ENCODE measurements at regions not wholly inside any gene's neighbourhood (a gene's known extent, or its start where the extent isn't known, plus 50 kb on each side); places are given as distances from the start of the nearest gene placed in this dataset.

- Histone ChIP-seq H3K9me3 (ENCODE audit: low read depth) (no peaks in the 10 kb centered on the region), H3K36me3 (no peaks in the 10 kb centered on the region), H3K27me3 (no peaks in the 10 kb centered on the region), H3K79me2 (ENCODE audit: low read depth) (no peaks in the 10 kb centered on the region), H3F3A (ENCODE audit: low read depth) (no peaks in the 10 kb centered on the region), H4K20me1 (ENCODE audit: low read depth) (no peaks in the 10 kb centered on the region), H2AFZ (replicated peaks) (no peak overlapping the region), H3K27ac (no peak overlapping the region), H3K4me1 (no peaks in the 10 kb centered on the region), H3K4me2 (no peak overlapping the region), H3K4me3 (no peak overlapping the region), H3K9ac (no peak overlapping the region)
- no peak overlapping the region for H3K27ac Mint-ChIP-seq
- no peak for TF ChIP-seq CTCF (IDR thresholded peaks at IDR 0.05)
- TF ChIP-seq EZH2 (IDR thresholded peaks at IDR 0.05) = no peak
- TF ChIP-seq EZH2phosphoT487 (IDR thresholded peaks at IDR 0.05) = no peak
- H3K4me1 Mint-ChIP-seq = no peaks in the 10 kb centered on the region
- H3K9me3 Mint-ChIP-seq = peaks cover 34% of the 10 kb centered on the region
- no peak overlapping the region for H3K4me3 Mint-ChIP-seq
- peaks cover 4% of the 10 kb centered on the region for H3K27me3 Mint-ChIP-seq (ENCODE audit: insufficient read depth, low read depth)
- H3K36me3 Mint-ChIP-seq = peaks cover 4% of the 10 kb centered on the region
- no peak for DNase-seq (ENCODE audit: low spot score)
These were observed 92.7 kb downstream of the TOMM20 start for GRCh38 chr1:235035928-235036327.

- Mint-ChIP-seq H3K4me3 (no peak overlapping the region), H3K27ac (no peak overlapping the region), H3K9me3 (peaks cover 17% of the 10 kb centered on the region), H3K4me1 (peaks cover 3% of the 10 kb centered on the region), H3K27me3 (ENCODE audit: insufficient read depth, low read depth) (peaks cover 5% of the 10 kb centered on the region), H3K36me3 (no peaks in the 10 kb centered on the region)
- Histone ChIP-seq H3K79me2 (ENCODE audit: low read depth) (no peaks in the 10 kb centered on the region), H3K9me3 (ENCODE audit: low read depth) (no peaks in the 10 kb centered on the region), H3K27me3 (no peaks in the 10 kb centered on the region), H3K9ac (no peak overlapping the region), H2AFZ (replicated peaks) (no peak overlapping the region), H3K4me2 (no peak overlapping the region), H3K36me3 (no peaks in the 10 kb centered on the region), H3K27ac (no peak overlapping the region), H3K4me3 (no peak overlapping the region), H3F3A (ENCODE audit: low read depth) (no peaks in the 10 kb centered on the region), H3K4me1 (no peaks in the 10 kb centered on the region), H4K20me1 (ENCODE audit: low read depth) (no peaks in the 10 kb centered on the region)
- no peak for TF ChIP-seq EZH2phosphoT487 (IDR thresholded peaks at IDR 0.05)
- no peak for DNase-seq (ENCODE audit: low spot score)
These were observed 97.6 kb downstream of the TOMM20 start for GRCh38 chr1:235030919-235031596.

GRCh38 chr1:235027862-235028250 is 100.8 kb downstream of the TOMM20 start:
- H3K4me3 Mint-ChIP-seq = no peak overlapping the region
- H3K36me3 ChIP-seq = no peaks in the 10 kb centered on the region

More at GRCh38 chr1:235027862-235028250, 100.8 kb downstream of the TOMM20 start:
- peaks cover 21% of the 10 kb centered on the region for H3K4me1 Mint-ChIP-seq
- Histone ChIP-seq H4K20me1 (ENCODE audit: low read depth) (no peaks in the 10 kb centered on the region), H3K9me3 (ENCODE audit: low read depth) (no peaks in the 10 kb centered on the region), H3K27ac (no peak overlapping the region), H3K4me2 (no peak overlapping the region), H3K4me3 (no peak overlapping the region), H3K9ac (no peak overlapping the region), H3K27me3 (no peaks in the 10 kb centered on the region), H3F3A (ENCODE audit: low read depth) (peaks cover 6% of the 10 kb centered on the region), H3K79me2 (ENCODE audit: low read depth) (no peaks in the 10 kb centered on the region), H3K4me1 (peaks cover 8% of the 10 kb centered on the region), H2AFZ (replicated peaks) (no peak overlapping the region)
- H3K9me3 Mint-ChIP-seq = peaks cover 17% of the 10 kb centered on the region
- DNase-seq (ENCODE audit: low spot score) = no peak
- peaks cover 5% of the 10 kb centered on the region for H3K27me3 Mint-ChIP-seq (ENCODE audit: insufficient read depth, low read depth)
- H3K36me3 Mint-ChIP-seq = no peaks in the 10 kb centered on the region
- TF ChIP-seq CTCF (IDR thresholded peaks at IDR 0.05) (no peak), EZH2phosphoT487 (IDR thresholded peaks at IDR 0.05) (no peak), EZH2 (IDR thresholded peaks at IDR 0.05) (no peak)
- H3K27ac Mint-ChIP-seq = no peak overlapping the region

All from neural progenitor cell (in vitro differentiated cells).